ENCODE measurements at regions not wholly inside any gene's neighbourhood (a gene's known extent, or its start where the extent isn't known, plus 50 kb on each side); places are given as distances from the start of the nearest gene placed in this dataset.

DNA sequence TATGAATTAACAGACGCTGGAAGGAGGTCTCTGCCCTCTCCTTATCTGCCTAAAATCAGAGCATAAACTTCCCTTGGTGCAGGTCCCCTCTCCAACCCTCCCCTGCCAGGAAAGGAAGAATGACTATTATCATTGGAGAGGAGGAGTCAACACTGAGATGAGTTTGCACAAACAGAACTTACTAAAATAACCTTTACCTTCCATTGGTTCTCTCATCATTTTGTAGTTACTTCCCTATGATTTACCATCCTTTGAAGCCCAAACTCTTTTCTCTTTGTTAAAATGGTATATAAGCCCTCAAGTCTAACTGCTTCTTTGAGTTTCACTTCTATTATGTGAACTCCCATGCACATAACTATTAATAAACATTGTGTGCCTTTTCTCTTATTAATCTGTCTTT lies 64.2 kb upstream of the EEA1 start:
- TF ChIP-seq EZH2phosphoT487 (IDR thresholded peaks at IDR 0.05; ENCODE audit: borderline replicate concordance, low read length) = no peak
- TF ChIP-seq, protein P1, sequence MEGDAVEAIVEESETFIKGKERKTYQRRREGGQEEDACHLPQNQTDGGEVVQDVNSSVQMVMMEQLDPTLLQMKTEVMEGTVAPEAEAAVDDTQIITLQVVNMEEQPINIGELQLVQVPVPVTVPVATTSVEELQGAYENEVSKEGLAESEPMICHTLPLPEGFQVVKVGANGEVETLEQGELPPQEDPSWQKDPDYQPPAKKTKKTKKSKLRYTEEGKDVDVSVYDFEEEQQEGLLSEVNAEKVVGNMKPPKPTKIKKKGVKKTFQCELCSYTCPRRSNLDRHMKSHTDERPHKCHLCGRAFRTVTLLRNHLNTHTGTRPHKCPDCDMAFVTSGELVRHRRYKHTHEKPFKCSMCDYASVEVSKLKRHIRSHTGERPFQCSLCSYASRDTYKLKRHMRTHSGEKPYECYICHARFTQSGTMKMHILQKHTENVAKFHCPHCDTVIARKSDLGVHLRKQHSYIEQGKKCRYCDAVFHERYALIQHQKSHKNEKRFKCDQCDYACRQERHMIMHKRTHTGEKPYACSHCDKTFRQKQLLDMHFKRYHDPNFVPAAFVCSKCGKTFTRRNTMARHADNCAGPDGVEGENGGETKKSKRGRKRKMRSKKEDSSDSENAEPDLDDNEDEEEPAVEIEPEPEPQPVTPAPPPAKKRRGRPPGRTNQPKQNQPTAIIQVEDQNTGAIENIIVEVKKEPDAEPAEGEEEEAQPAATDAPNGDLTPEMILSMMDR (IDR thresholded peaks at IDR 0.05; ENCODE audit: low read depth, low read length, poor library complexity, severe bottlenecking) = no peak
- Histone ChIP-seq H3K79me2 (ENCODE audit: control insufficient read depth, low read length) (no peaks in the 10 kb centered on the region), H3K9me3 (ENCODE audit: control insufficient read depth, insufficient read depth, low read length) (peaks cover 3% of the 10 kb centered on the region; the same call in 1 of the 2 replicates), H3K36me3 (ENCODE audit: control insufficient read depth, low read length) (no peaks in the 10 kb centered on the region), H4K20me1 (ENCODE audit: control insufficient read depth, insufficient read depth, low read depth, low read length) (no peaks in the 10 kb centered on the region), H3K4me1 (ENCODE audit: control insufficient read depth, low read length) (peaks cover 50% of the 10 kb centered on the region), H3K9me2 (replicated peaks; ENCODE audit: control insufficient read depth, low read length) (no peaks in the 10 kb centered on the region), H3K27ac (ENCODE audit: low read depth, low read length) (no peak overlapping the region), H3F3A (ENCODE audit: control insufficient read depth, insufficient read depth) (0 out of 2 replicates have a peak, but pooled peaks cover 9% of the 10 kb centered on the region), H3K4me3 (ENCODE audit: low read length) (no peak overlapping the region), H3K27me3 (ENCODE audit: control insufficient read depth, low read length) (no peaks in the 10 kb centered on the region), H3K4me2 (ENCODE audit: low read length) (peak overlapping the region; percentile 8; the same call in 1 of the 2 replicates)

DNA sequence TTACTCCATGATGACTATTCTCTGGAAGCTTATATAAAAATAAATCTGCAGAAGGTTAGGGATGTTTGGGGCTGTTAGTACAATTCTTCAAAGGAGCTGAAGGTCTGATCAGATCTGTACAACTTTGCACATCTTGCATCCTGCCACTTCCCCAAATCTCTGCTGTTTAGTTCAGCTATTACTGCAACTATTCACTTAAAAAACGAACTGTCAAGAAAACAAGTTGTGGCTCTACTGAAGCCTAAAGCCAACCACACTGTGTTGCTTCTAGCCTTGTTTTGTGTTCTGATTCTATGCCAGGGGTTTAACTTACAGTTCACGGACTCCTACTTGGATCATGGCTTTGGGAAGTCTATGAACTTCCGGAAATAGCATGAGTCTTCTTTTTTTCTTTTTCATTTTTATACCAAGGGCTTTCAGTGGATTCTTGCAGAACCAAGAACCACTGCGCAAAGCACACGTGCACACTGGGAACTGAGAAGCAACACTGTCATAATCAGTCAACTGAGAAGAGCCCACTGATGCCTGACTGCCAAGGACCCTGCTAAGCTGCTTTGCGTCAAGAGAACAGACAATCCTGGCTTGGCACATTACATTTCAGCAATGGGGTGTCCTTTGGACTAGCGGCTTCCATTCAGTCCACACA lies 66.3 kb upstream of the EEA1 start:
- peak overlapping the region; percentile 65 for H3K4me2 ChIP-seq (ENCODE audit: low read length)
- no peaks in the 10 kb centered on the region for H3K79me2 ChIP-seq (ENCODE audit: control insufficient read depth, low read length)
- H3K27ac ChIP-seq (ENCODE audit: low read depth, low read length) = peak overlapping the region; percentile 33
- no peaks in the 10 kb centered on the region for H3K36me3 ChIP-seq (ENCODE audit: control insufficient read depth, low read length)
- peaks cover 32% of the 10 kb centered on the region for H3K4me1 ChIP-seq (ENCODE audit: control insufficient read depth, low read length)
- H3K9me2 ChIP-seq (replicated peaks; ENCODE audit: control insufficient read depth, low read length) = no peaks in the 10 kb centered on the region
- TF ChIP-seq, protein P1 (IDR thresholded peaks at IDR 0.05; ENCODE audit: low read depth, low read length, poor library complexity, severe bottlenecking) = no peak
- no peak for TF ChIP-seq EZH2phosphoT487 (IDR thresholded peaks at IDR 0.05; ENCODE audit: borderline replicate concordance, low read length)
- no peaks in the 10 kb centered on the region for H3K27me3 ChIP-seq (ENCODE audit: control insufficient read depth, low read length)
- H4K20me1 ChIP-seq (ENCODE audit: control insufficient read depth, insufficient read depth, low read depth, low read length) = no peaks in the 10 kb centered on the region
- peaks cover 3% of the 10 kb centered on the region; the same call in 1 of the 2 replicates for H3K9me3 ChIP-seq (ENCODE audit: control insufficient read depth, insufficient read depth, low read length)
- 0 out of 2 replicates have a peak, but pooled peaks cover 9% of the 10 kb centered on the region for H3F3A ChIP-seq (ENCODE audit: control insufficient read depth, insufficient read depth)
- H3K4me3 ChIP-seq (ENCODE audit: low read length) = peak overlapping the region; percentile 54

DNA sequence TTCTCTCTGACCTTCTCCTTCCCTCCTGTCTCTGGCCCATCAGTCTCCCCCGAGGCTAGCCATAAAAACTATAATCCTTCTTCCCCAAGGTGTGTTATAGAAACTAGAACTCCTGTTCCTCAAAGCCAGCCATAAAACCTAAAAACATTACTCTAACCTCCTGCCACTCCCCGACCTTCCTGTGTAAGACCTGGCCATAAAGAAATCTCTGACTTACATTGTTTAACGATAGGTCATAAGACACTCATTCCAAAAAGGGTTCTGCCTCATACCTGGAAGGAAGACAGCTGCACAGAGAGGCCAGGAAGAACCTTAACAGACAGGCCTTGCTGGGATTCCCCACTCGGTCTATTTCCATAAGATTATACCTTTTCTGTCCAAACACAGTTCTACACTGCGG lies 70.9 kb upstream of the EEA1 start:
- Histone ChIP-seq H3K9me2 (replicated peaks; ENCODE audit: control insufficient read depth, low read length) (no peaks in the 10 kb centered on the region), H3K4me2 (ENCODE audit: low read length) (no peak overlapping the region), H3F3A (ENCODE audit: control insufficient read depth, insufficient read depth) (0 out of 2 replicates have a peak, but pooled peaks cover 9% of the 10 kb centered on the region), H4K20me1 (ENCODE audit: control insufficient read depth, insufficient read depth, low read depth, low read length) (no peaks in the 10 kb centered on the region), H3K9me3 (ENCODE audit: control insufficient read depth, insufficient read depth, low read length) (no peaks in the 10 kb centered on the region), H3K4me1 (ENCODE audit: control insufficient read depth, low read length) (peaks cover 11% of the 10 kb centered on the region), H3K36me3 (ENCODE audit: control insufficient read depth, low read length) (no peaks in the 10 kb centered on the region), H3K27me3 (ENCODE audit: control insufficient read depth, low read length) (no peaks in the 10 kb centered on the region), H3K79me2 (ENCODE audit: control insufficient read depth, low read length) (no peaks in the 10 kb centered on the region), H3K27ac (ENCODE audit: low read depth, low read length) (no peak overlapping the region), H3K4me3 (ENCODE audit: low read length) (no peak overlapping the region)
- TF ChIP-seq, protein P1 (IDR thresholded peaks at IDR 0.05; ENCODE audit: low read depth, low read length, poor library complexity, severe bottlenecking) = no peak
- TF ChIP-seq EZH2phosphoT487 (IDR thresholded peaks at IDR 0.05; ENCODE audit: borderline replicate concordance, low read length) = no peak

Data from DOHH2 (cell line).